T-helper 1 cell (primary cell): ENCODE measurements at regions not wholly inside any gene's neighbourhood (a gene's known extent, or its start where the extent isn't known, plus 50 kb on each side); places are given as distances from the start of the nearest gene placed in this dataset.

Experiments used
- DNase-seq, 5 donors: peaks; one replicate each; pipeline ENCODE4 v3.0.0-alpha.2; 2012 to 2020

GRCh38 chr3:72191209-72191960 is 406.4 kb upstream of the PROK2 start:
- no peak for DNase-seq

DNA sequence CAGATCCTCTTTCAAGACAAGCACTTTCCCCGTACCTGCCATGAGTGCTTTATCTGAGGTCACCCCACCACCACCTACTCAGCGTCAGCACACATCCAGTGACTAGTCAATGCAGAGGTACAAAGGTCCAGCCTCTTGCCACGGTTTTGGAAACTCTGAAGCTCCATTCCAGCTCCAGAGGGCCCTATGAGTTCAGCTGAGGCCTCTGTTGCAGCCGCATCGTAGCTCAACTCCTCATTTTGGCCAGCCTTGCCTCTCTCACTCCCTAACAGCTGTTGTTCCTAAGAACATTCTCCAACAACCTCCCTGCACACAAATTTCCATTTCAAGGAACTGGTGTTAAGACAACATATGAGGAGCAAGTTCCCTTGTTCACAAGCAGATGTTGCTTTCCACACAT is 405.1 kb upstream of the PROK2 start:
- DNase-seq = no peak

DNA sequence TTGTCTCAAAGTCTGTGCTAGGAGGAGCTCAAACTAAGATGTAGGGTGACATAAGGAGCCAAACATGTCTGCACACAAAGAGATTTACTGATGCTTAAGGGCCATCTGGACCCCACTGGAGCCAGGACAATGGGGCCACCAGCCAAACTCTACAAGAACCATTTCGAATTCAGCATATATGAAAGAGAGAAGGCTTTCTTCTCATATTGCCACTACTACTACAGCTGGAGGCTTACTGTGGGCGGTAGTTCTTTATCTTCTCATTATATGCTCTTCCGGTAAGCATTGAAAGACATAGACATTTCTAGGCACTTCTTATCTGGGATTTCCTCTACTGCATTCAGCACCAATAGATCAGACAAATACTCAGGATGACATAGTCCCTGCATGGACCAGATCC is 404.4 kb upstream of the PROK2 start:
- no peak for DNase-seq

GRCh38 chr3:72188536-72188935 is 403.6 kb upstream of the PROK2 start:
- no peak for DNase-seq

DNA sequence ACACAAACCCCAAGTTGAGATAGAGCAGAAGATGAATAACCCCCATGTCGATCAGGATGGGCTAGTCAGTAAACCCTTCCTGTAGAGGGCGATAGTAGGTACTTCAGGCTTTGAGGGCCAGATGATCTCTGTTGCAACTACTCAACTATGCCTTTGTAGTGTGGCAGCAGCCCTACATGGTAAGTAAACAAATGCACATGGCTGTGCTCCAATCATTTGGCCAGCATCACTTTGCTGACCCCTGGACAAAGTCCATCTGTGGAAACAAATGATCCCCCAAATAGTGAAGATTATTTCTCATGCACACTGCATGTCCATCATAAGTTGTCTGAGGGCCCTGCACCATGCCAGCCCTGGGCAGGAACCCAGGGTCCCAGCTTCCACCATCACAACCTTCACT is 402.2 kb upstream of the PROK2 start:
- DNase-seq = peak in 1 of 5 donors; percentile 9

- no peak for DNase-seq
Observed at GRCh38 chr3:72186400-72186855, 401.5 kb upstream of the PROK2 start.

- DNase-seq = no peak
Observed at GRCh38 chr3:72185549-72186399, 400.8 kb upstream of the PROK2 start.

DNA sequence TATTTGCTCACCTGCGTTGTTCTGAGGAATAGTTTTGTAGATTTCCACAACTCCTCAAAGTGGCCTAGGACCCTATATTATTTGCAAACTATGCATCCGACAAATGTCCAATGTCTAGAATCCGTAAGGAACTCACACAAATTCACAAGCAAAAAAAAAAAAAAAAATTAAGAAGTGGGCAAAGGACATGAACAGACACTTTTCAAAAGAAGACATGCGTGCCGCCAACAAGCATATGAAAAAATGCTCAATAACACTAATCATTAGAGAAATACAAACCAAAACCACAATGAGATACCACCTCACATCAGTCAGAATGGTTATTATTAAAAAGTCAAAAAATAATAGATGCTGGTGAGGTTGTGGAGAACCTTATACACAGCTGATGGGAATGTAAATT is 398.5 kb upstream of the PROK2 start:
- DNase-seq = no peak

GRCh38 chr3:72182206-72182605 is 397.3 kb upstream of the PROK2 start:
- no peak for DNase-seq

- DNase-seq = no peak
Observed at GRCh38 chr3:72181251-72181650, 396.3 kb upstream of the PROK2 start.

- no peak for DNase-seq
Observed at GRCh38 chr3:72180405-72180804, 395.5 kb upstream of the PROK2 start.

DNA sequence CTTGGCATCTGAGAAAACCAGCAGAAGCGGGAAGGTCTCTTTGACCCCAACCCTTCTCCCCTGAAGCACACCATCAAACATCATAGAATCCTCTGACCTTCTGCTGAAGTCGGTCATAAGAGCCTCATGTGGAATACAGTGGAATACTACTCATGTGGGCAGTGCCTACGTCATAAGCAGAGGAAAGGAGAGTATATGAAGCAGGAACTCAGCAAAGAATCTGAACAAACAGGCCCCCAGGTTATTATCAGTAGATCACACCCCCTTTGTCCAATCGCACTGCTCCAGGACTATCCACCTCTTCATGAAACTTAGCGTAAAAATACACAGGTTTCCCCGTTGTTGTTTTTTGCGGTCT is 394.1 kb upstream of the PROK2 start:
- DNase-seq = no peak

- DNase-seq = no peak
Observed at GRCh38 chr3:72178463-72179106, 393.6 kb upstream of the PROK2 start.

GRCh38 chr3:72177075-72178050 is 392.4 kb upstream of the PROK2 start:
- peak in 1 of 5 donors; percentile 8 for DNase-seq

DNA sequence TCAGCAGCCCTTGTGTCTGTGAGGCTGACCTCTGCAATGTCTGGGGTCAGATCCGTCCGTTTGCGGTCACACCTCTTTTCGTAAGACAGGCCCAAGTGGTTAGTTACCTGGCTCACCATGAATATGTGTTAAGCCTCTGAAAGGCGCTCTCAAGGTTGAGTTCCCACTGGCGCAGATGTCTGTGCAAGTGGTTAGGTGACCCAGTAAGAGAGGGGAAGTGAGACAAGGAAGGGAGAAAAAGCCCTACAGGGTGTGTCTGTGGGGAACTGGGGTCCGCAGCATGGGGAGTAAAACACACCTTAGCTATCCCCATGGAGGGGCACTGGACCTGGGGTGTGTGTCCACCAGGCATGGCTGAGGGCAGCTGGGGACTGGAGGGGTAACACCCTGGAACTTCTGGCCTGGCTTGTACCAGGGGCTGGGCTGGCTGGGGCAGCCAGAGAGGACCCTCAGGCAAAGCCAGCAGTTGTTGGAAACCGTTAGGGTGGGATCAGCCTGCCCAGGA is 391.6 kb upstream of the PROK2 start:
- no peak for DNase-seq

DNA sequence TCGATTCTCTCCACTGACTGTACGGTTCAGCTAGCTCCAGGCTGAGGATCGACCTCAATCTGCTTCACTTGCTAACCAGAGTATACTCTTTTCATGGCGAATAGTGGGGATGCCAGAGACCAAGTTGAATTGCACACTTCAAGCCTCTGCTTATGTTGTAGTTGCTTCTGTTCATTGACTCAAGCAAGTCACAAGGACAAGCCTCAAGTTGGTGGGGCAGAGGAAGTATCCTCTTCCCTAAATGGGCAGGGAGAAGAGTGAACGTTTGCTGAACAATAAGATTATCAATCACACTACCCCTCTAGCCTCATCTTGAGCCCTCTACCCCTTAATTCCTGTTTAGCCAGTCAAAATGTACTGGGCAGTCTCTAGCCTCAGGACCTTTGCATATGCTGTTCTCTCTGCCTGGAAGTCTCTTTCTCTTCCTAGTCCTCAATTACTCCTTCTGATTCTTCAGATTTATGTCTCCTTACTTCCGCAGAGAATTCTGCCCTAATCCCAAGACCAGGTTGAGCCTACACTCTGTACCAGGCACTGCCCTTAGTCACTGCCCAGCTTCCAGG is 390.4 kb upstream of the PROK2 start:
- DNase-seq = no peak

DNA sequence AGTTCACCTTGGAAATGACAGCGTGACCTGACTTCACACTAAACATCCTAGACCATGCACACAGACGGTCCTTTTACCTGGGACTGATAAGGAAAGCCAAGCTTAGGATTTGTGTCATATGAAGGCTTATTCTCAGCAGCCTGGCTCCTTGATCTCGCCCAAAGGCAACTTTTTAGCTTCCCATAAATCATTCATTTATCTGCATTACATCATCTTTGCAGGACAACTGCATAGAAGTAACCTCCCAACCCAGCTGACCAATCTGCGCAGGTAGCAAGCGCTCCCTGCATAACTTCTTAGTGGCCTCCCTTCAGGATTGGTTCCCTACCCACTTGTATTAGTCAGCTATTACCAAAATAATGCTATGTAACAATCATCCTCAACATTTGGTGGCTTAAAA is 389.9 kb upstream of the PROK2 start:
- no peak for DNase-seq

DNA sequence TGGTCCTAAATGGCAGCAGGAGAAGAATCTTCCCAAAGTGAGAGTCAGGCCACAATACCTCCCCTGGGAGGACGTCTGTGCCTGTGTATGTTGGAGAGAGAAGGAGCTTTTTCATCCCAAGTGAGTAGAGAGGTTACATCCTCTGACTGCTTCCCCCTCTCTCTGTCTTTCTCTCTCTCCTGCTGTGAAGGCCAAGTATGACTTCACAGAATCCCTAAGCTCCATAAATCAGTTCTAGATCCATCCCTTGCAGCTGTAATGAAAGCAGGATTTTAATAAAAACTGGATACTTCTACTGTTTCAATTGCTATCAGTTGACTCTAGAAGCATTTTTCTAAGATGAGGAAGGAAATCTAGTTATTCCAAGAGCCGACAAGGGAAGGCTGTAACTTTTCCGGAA is 389.1 kb upstream of the PROK2 start:
- no peak for DNase-seq

- no peak for DNase-seq
Observed at GRCh38 chr3:72171946-72172345, 387.0 kb upstream of the PROK2 start.

DNA sequence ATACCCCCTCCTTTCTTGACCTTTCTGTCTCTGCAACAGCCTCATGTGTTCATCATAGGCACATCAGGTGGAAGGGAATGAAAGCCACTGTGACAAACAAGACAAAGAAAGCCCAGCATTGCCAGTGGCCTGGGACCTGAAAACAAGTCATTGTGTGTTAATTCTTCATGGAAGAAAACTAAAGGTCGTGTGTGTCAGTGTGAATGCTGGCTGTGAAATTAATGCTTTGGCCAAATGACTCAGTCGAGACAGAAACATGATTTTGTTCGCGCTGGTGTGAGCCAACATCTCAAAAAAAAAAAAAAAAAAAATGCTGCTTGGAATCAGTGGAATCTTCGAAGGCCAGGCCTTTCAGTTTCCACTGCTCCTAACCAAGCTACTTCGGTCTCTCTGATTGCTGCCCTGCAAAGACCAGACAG is 386.5 kb upstream of the PROK2 start:
- no peak for DNase-seq

DNA sequence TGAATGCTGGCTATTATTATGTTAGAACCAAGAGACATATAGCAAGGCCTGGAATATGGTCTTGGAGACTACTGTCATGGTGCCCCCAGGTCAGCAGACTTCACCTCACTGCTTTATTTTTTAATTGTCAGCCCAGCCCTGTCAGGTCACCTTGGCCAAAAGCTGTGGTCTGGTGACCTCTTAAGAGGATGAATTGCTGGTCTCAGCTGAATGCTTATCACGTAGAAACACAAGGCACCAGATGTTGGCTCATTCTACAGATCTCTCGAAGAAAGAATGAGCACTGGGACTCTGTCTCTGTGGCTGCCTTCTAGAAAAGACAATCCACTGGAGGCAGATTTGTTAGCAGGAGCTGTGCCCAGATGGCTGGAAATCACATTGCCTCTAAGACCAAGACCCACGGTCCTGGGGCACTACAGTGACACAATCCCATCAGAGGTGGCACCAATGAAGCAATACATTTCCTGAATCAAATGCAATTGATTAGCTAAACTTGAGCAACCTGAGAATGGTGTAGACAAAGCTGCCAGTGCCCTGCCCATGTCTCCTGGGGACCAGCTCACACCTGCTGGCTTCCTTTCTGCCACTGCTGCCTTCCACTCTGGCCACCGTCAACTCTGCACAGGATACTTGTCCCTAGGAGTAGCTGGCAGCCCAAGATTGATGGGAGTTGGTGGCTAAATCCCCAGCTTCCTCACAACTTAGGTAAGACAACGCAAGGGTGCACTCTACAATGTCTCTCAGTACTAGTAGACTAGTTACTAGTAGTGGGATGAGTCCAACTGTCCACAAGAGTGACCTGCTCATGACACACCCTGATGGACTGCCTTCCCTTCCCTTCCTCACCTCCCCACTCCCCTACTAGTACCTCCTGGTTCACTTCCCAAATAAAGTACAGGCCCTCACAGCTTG is 384.9 kb upstream of the PROK2 start:
- no peak for DNase-seq
